SK-N-SH (cell line): ENCODE measurements at regions not wholly inside any gene's neighbourhood (a gene's known extent, or its start where the extent isn't known, plus 50 kb on each side); places are given as distances from the start of the nearest gene placed in this dataset.
"Not testable (repeated sequence)": the region's sequence is repeated elsewhere in the genome, so short reads cannot be mapped to it uniquely, and the experiment has no call there.

ENCODE experiments used
- CTCF ChIA-PET: fragments of 300-600, 350-600 bp; formaldehyde crosslinking; extraction: SDS; loops from one replicate; lab custom pipeline; 2021; lab: Yijun Ruan, JAX
- POLR2A ChIA-PET: fragments of 350-600 bp; sonication (Branson Sonifier 250); formaldehyde crosslinking; extraction: SDS; loops from one replicate; lab custom pipeline; 2020; ENCODE audit warnings: antibody characterized with exemption, inconsistent platforms; lab: Yijun Ruan, JAX
- DNase-seq: peaks from one replicate; pipeline ENCODE4 v3.0.0; 2012
- H2AFZ ChIP-seq: fragments of 200-600 bp; sonication (generic); 2 replicates; pipeline ENCODE4 v1.8.1; 2016; ENCODE audit warnings: antibody characterized with exemption, mild to moderate bottlenecking, low read depth
- H3F3A ChIP-seq: fragments of 200-600 bp; sonication (generic); replicated peaks from 2 replicates; pipeline ENCODE3; 2016; ENCODE audit warnings: antibody characterized with exemption, mild to moderate bottlenecking; ENCODE audit not compliant: insufficient read depth
- H3K27ac ChIP-seq, 2 experiments: fragments of 200-500 bp in 1 of 2; fragments of 200-600 bp in 1 of 2; sonication (Bioruptor generic) in 1 of 2; sonication (generic), shearing (Covaris generic) in 1 of 2; 2 replicates each; pipeline versions ENCODE4 v1.5.1 to v1.6.1; 2014 to 2016; ENCODE audit warnings: low read depth in 2 of 2, inconsistent platforms in 1 of 2, low read length in 1 of 2, mild to moderate bottlenecking in 1 of 2, mixed read lengths in 1 of 2
- H3K27me3 ChIP-seq: fragments of 200-600 bp; sonication (generic), shearing (Covaris generic); 2 replicates; pipeline ENCODE4 v1.6.1; 2016; ENCODE audit warnings: mixed run types; ENCODE audit not compliant: insufficient read depth
- H3K36me3 ChIP-seq, 2 experiments: fragments of 200-500 bp in 1 of 2; fragments of 200-600 bp in 1 of 2; sonication (Bioruptor generic) in 1 of 2; sonication (generic) in 1 of 2; replicated peaks in 1 of 2; 2 replicates each; pipeline versions ENCODE3 to v1.5.1; 2014 to 2016; ENCODE audit warnings: low read length in 1 of 2, mild to moderate bottlenecking in 1 of 2; ENCODE audit not compliant: insufficient read depth in 2 of 2, control insufficient read depth in 1 of 2
- H3K4me1 ChIP-seq, 2 experiments: fragments of 200-500 bp in 1 of 2; fragments of 200-600 bp in 1 of 2; sonication (Bioruptor generic) in 1 of 2; sonication (generic), shearing (Covaris generic) in 1 of 2; 2 replicates each; pipeline versions ENCODE4 v1.5.1 to v1.6.1; 2014 to 2016; ENCODE audit warnings: low read depth in 1 of 2, low read length in 1 of 2, mixed run types in 1 of 2; ENCODE audit not compliant: insufficient read depth in 2 of 2, control insufficient read depth in 1 of 2
- H3K4me2 ChIP-seq: fragments of 200-600 bp; sonication (generic), shearing (Covaris generic); 2 replicates; pipeline ENCODE4 v1.6.1; 2017; ENCODE audit warnings: mixed run types
- H3K4me3 ChIP-seq, 2 experiments: fragments of 200-500 bp in 1 of 2; fragments of 200-600 bp in 1 of 2; sonication (Bioruptor generic) in 1 of 2; sonication (generic), shearing (Covaris generic) in 1 of 2; 2 replicates each; pipeline versions ENCODE4 v1.5.1 to v1.8.1; 2014 to 2016; ENCODE audit warnings: low read depth in 2 of 2, inconsistent platforms in 1 of 2, low read length in 1 of 2, mild to moderate bottlenecking in 1 of 2, mixed read lengths in 1 of 2, moderate library complexity in 1 of 2
- H3K79me2 ChIP-seq: fragments of 200-600 bp; sonication (generic); 2 replicates; pipeline ENCODE4 v1.8.1; 2017; ENCODE audit warnings: mild to moderate bottlenecking; ENCODE audit not compliant: insufficient read depth
- H3K9ac ChIP-seq: fragments of 200-600 bp; sonication (generic); 2 replicates; pipeline ENCODE4 v1.6.1; 2017; ENCODE audit warnings: mixed run types
- H3K9me2 ChIP-seq: fragments of 200-600 bp; sonication (generic); 2 replicates; pipeline ENCODE4 v1.6.1; 2017; ENCODE audit warnings: mixed run types
- H3K9me3 ChIP-seq: fragments of 200-600 bp; sonication (generic); 2 replicates; pipeline ENCODE4 v1.6.1; 2017; ENCODE audit warnings: mixed run types, mild to moderate bottlenecking, moderate library complexity
- H4K20me1 ChIP-seq: fragments of 200-600 bp; sonication (generic); 2 replicates; pipeline ENCODE4 v1.6.1; 2017; ENCODE audit warnings: mild to moderate bottlenecking, mixed run types; ENCODE audit not compliant: insufficient read depth
- ELF1 ChIP-seq: IDR thresholded peaks from 2 replicates; pipeline ENCODE4 v1.4.0; 2012
- JUND ChIP-seq: IDR thresholded peaks from 2 replicates; pipeline ENCODE4 v1.4.0; 2012
- MEF2A ChIP-seq: IDR thresholded peaks from 2 replicates; pipeline ENCODE4 v1.4.0; 2012; ENCODE audit warnings: low read depth, borderline replicate concordance
- NRF1 ChIP-seq: IDR thresholded peaks from 2 replicates; pipeline ENCODE4 v1.6.1; 2012; ENCODE audit warnings: low read depth, mild to moderate bottlenecking, low read length
- TAF1 ChIP-seq: IDR thresholded peaks from 2 replicates; pipeline ENCODE4 v1.6.1; 2012; ENCODE audit warnings: low read depth, mild to moderate bottlenecking, low read length, moderate library complexity, borderline replicate concordance
- TCF12 ChIP-seq: IDR thresholded peaks from 2 replicates; pipeline ENCODE4 v1.4.0; 2012
- TEAD4 ChIP-seq: IDR thresholded peaks from 2 replicates; pipeline ENCODE4 v1.4.0; 2012; ENCODE audit warnings: mild to moderate bottlenecking, borderline replicate concordance; ENCODE audit not compliant: insufficient read depth
- USF1 ChIP-seq: IDR thresholded peaks from 2 replicates; pipeline ENCODE4 v1.4.0; 2012; ENCODE audit warnings: low read depth, borderline replicate concordance
- WGBS: methylation state at CpG from one replicate; pipeline ENCODE4 v1.1.6; 2017; ENCODE audit warnings: low lambda C conversion rate; 5-methylcytosine and 5-hydroxymethylcytosine counted together

DNA sequence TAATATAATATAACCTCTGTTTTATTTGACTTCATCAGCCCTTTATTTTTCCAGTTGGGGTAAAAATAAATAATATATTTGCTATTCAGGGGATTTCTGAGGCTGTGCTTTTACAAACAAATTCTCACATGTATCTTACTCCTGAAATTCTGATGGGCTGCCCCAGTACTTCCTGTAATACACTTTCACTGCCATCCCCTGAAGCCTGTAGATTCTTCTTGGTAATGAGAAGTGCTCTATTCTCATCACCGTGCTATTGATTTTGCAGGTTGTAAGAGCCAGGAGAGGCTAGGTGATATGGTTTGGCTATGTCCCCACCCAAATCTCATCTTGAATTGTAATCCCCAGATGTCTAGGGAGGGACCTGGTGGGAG, 91.9 kb upstream of the CEP78 start:
- Histone ChIP-seq H3K27ac (no peak overlapping the region), H3F3A (no peaks in the 10 kb centered on the region), H3K9me3 (no peaks in the 10 kb centered on the region), H3K9me2 (no peaks in the 10 kb centered on the region), H3K27me3 (no peaks in the 10 kb centered on the region), H3K4me1 (no peaks in the 10 kb centered on the region), H3K4me2 (no peak overlapping the region), H3K9ac (no peak overlapping the region), H3K4me3 (no peak overlapping the region), H3K36me3 (no peaks in the 10 kb centered on the region), H2AFZ (no peak overlapping the region), H3K79me2 (no peaks in the 10 kb centered on the region), H4K20me1 (no peaks in the 10 kb centered on the region)
- no peak for DNase-seq
- TF ChIP-seq USF1: no peak
- TF ChIP-seq JUND: no peak
- TF ChIP-seq MEF2A: no peak
- no peak for TF ChIP-seq ELF1
- no peak for TF ChIP-seq TEAD4
- no peak for TF ChIP-seq TCF12
- no peak for TF ChIP-seq TAF1
- 50% methylated on average over 1 of the region's 1 CpG for WGBS
- CTCF ChIA-PET: no interaction called here
- POLR2A ChIA-PET: no interaction called here

DNA sequence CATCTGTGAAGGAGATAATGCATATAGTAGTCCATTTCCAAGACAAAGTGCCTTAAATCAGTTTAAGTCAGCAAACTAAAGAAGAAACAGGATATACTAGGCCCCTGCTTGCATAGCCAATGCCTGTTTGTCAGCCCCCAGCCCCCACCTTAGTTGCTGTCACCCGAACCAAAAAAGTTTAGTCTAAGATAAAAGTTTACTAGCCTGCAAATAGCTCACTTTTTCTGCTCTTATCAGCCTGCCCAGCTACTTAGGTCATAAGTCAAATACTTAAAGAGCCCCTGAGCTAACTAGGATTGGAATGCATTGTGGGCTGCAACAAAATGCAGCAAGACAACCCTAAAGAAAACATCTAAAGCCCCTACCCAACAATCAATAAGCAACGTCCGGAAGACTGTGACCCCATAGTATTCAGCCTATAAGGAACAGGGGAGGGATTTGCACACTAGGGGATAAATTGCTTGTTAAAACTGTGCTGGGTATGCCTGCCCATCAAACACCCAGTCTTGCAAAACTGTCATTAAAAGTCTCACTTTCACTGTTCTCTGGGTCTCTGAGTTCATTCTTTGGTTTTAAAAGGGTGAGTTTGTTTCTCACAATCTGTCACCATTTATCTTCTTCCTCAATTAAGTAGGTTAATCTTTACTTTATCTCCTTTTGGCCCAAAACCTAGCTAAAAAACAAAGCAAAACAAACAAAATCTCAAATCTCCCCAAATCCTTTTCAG, 92.4 kb upstream of the CEP78 start:
- Histone ChIP-seq H3K27me3 (no peaks in the 10 kb centered on the region), H3F3A (no peaks in the 10 kb centered on the region), H3K4me1 (no peaks in the 10 kb centered on the region), H3K9ac (no peak overlapping the region), H3K9me2 (no peaks in the 10 kb centered on the region), H3K4me2 (no peak overlapping the region), H3K27ac (no peak overlapping the region), H2AFZ (no peak overlapping the region), H3K4me3 (no peak overlapping the region), H3K9me3 (no peaks in the 10 kb centered on the region), H3K79me2 (no peaks in the 10 kb centered on the region), H4K20me1 (no peaks in the 10 kb centered on the region), H3K36me3 (no peaks in the 10 kb centered on the region)
- POLR2A ChIA-PET: no interaction called here
- WGBS: 48% methylated on average over 3 of the region's 3 CpGs
- CTCF ChIA-PET: no interaction called here
- TF ChIP-seq NRF1 (no peak), TCF12 (no peak)
- no peak for DNase-seq

- H3K9me2 ChIP-seq, H3K4me2 ChIP-seq, H2AFZ ChIP-seq, H3K9me3 ChIP-seq, H3K79me2 ChIP-seq, POLR2A ChIA-PET, H3K4me1 ChIP-seq, DNase-seq, H3K9ac ChIP-seq, H4K20me1 ChIP-seq, H3K27ac ChIP-seq, H3K4me3 ChIP-seq, H3K27me3 ChIP-seq, H3K36me3 ChIP-seq, H3F3A ChIP-seq: not testable (repeated sequence)
- 82% methylated on average over 3 of the region's 3 CpGs for WGBS
- CTCF ChIA-PET: interaction anchor here (0.6 kb wide), 1 partner anchor 609 kb away, joined by 3 read pairs; no protein-coding TSS in a partner anchor
Measured at GRCh38 chr9:78142264-78142663, 93.6 kb upstream of the CEP78 start.
